Fibroblast of lung (primary cell): ENCODE measurements at regions not wholly inside any gene's neighbourhood (a gene's known extent, or its start where the extent isn't known, plus 50 kb on each side); places are given as distances from the start of the nearest gene placed in this dataset.

ENCODE experiments used
- CTCF ChIP-seq, 2 donors: IDR thresholded peaks in 1 of 2; conservative IDR thresholded peaks in 1 of 2; 1 replicate in 1 of 2; 2 replicates in 1 of 2; pipeline ENCODE4 v1.5.1; 2011 to 2012; ENCODE audit warnings: low read length in 2 of 2, control low read depth in 1 of 2, inconsistent platforms in 1 of 2, low read depth in 1 of 2, mild to moderate bottlenecking in 1 of 2
- EZH2 ChIP-seq: IDR thresholded peaks from 2 replicates; pipeline ENCODE4 v1.5.1; 2012; ENCODE audit warnings: low read length, control low read depth, mild to moderate bottlenecking; ENCODE audit errors: missing control alignments

GRCh38 chr11:96652516-96652915 is 262.7 kb downstream of the JRKL start:
- TF ChIP-seq CTCF (conservative IDR thresholded peaks at IDR 0.05 in 1 of 2, IDR thresholded peaks at IDR 0.05 in 1 of 2; ENCODE audit: low read depth in 1 of 2, low read length in 2 of 2) (no peak), EZH2 (no peak)
